SK-N-SH (cell line): ENCODE measurements at regions not wholly inside any gene's neighbourhood (a gene's known extent, or its start where the extent isn't known, plus 50 kb on each side); places are given as distances from the start of the nearest gene placed in this dataset.

Source experiments
- CTCF ChIA-PET: fragments of 300-600, 350-600 bp; formaldehyde crosslinking; extraction: SDS; loops from one replicate; lab custom pipeline; 2021; lab: Yijun Ruan, JAX
- POLR2A ChIA-PET: fragments of 350-600 bp; sonication (Branson Sonifier 250); formaldehyde crosslinking; extraction: SDS; loops from one replicate; lab custom pipeline; 2020; ENCODE audit warnings: antibody characterized with exemption, inconsistent platforms; lab: Yijun Ruan, JAX
- DNase-seq: peaks from one replicate; pipeline ENCODE4 v3.0.0; 2012
- H2AFZ ChIP-seq: fragments of 200-600 bp; sonication (generic); 2 replicates; pipeline ENCODE4 v1.8.1; 2016; ENCODE audit warnings: antibody characterized with exemption, mild to moderate bottlenecking, low read depth
- H3F3A ChIP-seq: fragments of 200-600 bp; sonication (generic); replicated peaks from 2 replicates; pipeline ENCODE3; 2016; ENCODE audit warnings: antibody characterized with exemption, mild to moderate bottlenecking; ENCODE audit not compliant: insufficient read depth
- H3K27ac ChIP-seq, 2 experiments: fragments of 200-500 bp in 1 of 2; fragments of 200-600 bp in 1 of 2; sonication (Bioruptor generic) in 1 of 2; sonication (generic), shearing (Covaris generic) in 1 of 2; 2 replicates each; pipeline versions ENCODE4 v1.5.1 to v1.6.1; 2014 to 2016; ENCODE audit warnings: low read depth in 2 of 2, inconsistent platforms in 1 of 2, low read length in 1 of 2, mild to moderate bottlenecking in 1 of 2, mixed read lengths in 1 of 2
- H3K27me3 ChIP-seq: fragments of 200-600 bp; sonication (generic), shearing (Covaris generic); 2 replicates; pipeline ENCODE4 v1.6.1; 2016; ENCODE audit warnings: mixed run types; ENCODE audit not compliant: insufficient read depth
- H3K36me3 ChIP-seq, 2 experiments: fragments of 200-500 bp in 1 of 2; fragments of 200-600 bp in 1 of 2; sonication (Bioruptor generic) in 1 of 2; sonication (generic) in 1 of 2; replicated peaks in 1 of 2; 2 replicates each; pipeline versions ENCODE3 to v1.5.1; 2014 to 2016; ENCODE audit warnings: low read length in 1 of 2, mild to moderate bottlenecking in 1 of 2; ENCODE audit not compliant: insufficient read depth in 2 of 2, control insufficient read depth in 1 of 2
- H3K4me1 ChIP-seq, 2 experiments: fragments of 200-500 bp in 1 of 2; fragments of 200-600 bp in 1 of 2; sonication (Bioruptor generic) in 1 of 2; sonication (generic), shearing (Covaris generic) in 1 of 2; 2 replicates each; pipeline versions ENCODE4 v1.5.1 to v1.6.1; 2014 to 2016; ENCODE audit warnings: low read depth in 1 of 2, low read length in 1 of 2, mixed run types in 1 of 2; ENCODE audit not compliant: insufficient read depth in 2 of 2, control insufficient read depth in 1 of 2
- H3K4me2 ChIP-seq: fragments of 200-600 bp; sonication (generic), shearing (Covaris generic); 2 replicates; pipeline ENCODE4 v1.6.1; 2017; ENCODE audit warnings: mixed run types
- H3K4me3 ChIP-seq, 2 experiments: fragments of 200-500 bp in 1 of 2; fragments of 200-600 bp in 1 of 2; sonication (Bioruptor generic) in 1 of 2; sonication (generic), shearing (Covaris generic) in 1 of 2; 2 replicates each; pipeline versions ENCODE4 v1.5.1 to v1.8.1; 2014 to 2016; ENCODE audit warnings: low read depth in 2 of 2, inconsistent platforms in 1 of 2, low read length in 1 of 2, mild to moderate bottlenecking in 1 of 2, mixed read lengths in 1 of 2, moderate library complexity in 1 of 2
- H3K79me2 ChIP-seq: fragments of 200-600 bp; sonication (generic); 2 replicates; pipeline ENCODE4 v1.8.1; 2017; ENCODE audit warnings: mild to moderate bottlenecking; ENCODE audit not compliant: insufficient read depth
- H3K9ac ChIP-seq: fragments of 200-600 bp; sonication (generic); 2 replicates; pipeline ENCODE4 v1.6.1; 2017; ENCODE audit warnings: mixed run types
- H3K9me2 ChIP-seq: fragments of 200-600 bp; sonication (generic); 2 replicates; pipeline ENCODE4 v1.6.1; 2017; ENCODE audit warnings: mixed run types
- H3K9me3 ChIP-seq: fragments of 200-600 bp; sonication (generic); 2 replicates; pipeline ENCODE4 v1.6.1; 2017; ENCODE audit warnings: mixed run types, mild to moderate bottlenecking, moderate library complexity
- H4K20me1 ChIP-seq: fragments of 200-600 bp; sonication (generic); 2 replicates; pipeline ENCODE4 v1.6.1; 2017; ENCODE audit warnings: mild to moderate bottlenecking, mixed run types; ENCODE audit not compliant: insufficient read depth
- CHD2 ChIP-seq: fragments of 150-350 bp; IDR thresholded peaks from 2 replicates; pipeline ENCODE4 v1.6.1; 2018; ENCODE audit warnings: low read length; ENCODE audit not compliant: partially characterized antibody
- FOXJ3 ChIP-seq: sonication (generic); formaldehyde crosslinking; IDR thresholded peaks from 2 replicates; pipeline ENCODE4 v1.5.1; 2020; ENCODE audit warnings: mild to moderate bottlenecking, missing genetic modification reagents
- JUND ChIP-seq: IDR thresholded peaks from 2 replicates; pipeline ENCODE4 v1.4.0; 2012
- MAX ChIP-seq: IDR thresholded peaks from 2 replicates; pipeline ENCODE4 v1.4.0; 2012; ENCODE audit warnings: low read depth
- MEF2A ChIP-seq: IDR thresholded peaks from 2 replicates; pipeline ENCODE4 v1.4.0; 2012; ENCODE audit warnings: low read depth, borderline replicate concordance
- NFIC ChIP-seq: IDR thresholded peaks from 2 replicates; pipeline ENCODE4 v1.4.0; 2012; ENCODE audit warnings: borderline replicate concordance
- NRF1 ChIP-seq: IDR thresholded peaks from 2 replicates; pipeline ENCODE4 v1.6.1; 2012; ENCODE audit warnings: low read depth, mild to moderate bottlenecking, low read length
- RAD21 ChIP-seq: IDR thresholded peaks from 2 replicates; pipeline ENCODE4 v1.6.1; 2012; ENCODE audit warnings: mild to moderate bottlenecking, low read length
- RCOR1 ChIP-seq: fragments of 150-350 bp; IDR thresholded peaks from 2 replicates; pipeline ENCODE4 v1.6.1; 2017; ENCODE audit warnings: antibody characterized with exemption, low read length
- REST ChIP-seq: IDR thresholded peaks from 2 replicates; pipeline ENCODE4 v1.6.1; 2012; ENCODE audit warnings: mild to moderate bottlenecking, low read depth, low read length, moderate library complexity
- TAF1 ChIP-seq: IDR thresholded peaks from 2 replicates; pipeline ENCODE4 v1.6.1; 2012; ENCODE audit warnings: low read depth, mild to moderate bottlenecking, low read length, moderate library complexity, borderline replicate concordance
- TCF12 ChIP-seq: IDR thresholded peaks from 2 replicates; pipeline ENCODE4 v1.4.0; 2012
- TEAD4 ChIP-seq: IDR thresholded peaks from 2 replicates; pipeline ENCODE4 v1.4.0; 2012; ENCODE audit warnings: mild to moderate bottlenecking, borderline replicate concordance; ENCODE audit not compliant: insufficient read depth
- USF1 ChIP-seq: IDR thresholded peaks from 2 replicates; pipeline ENCODE4 v1.4.0; 2012; ENCODE audit warnings: low read depth, borderline replicate concordance
- ZBTB33 ChIP-seq: IDR thresholded peaks from 2 replicates; pipeline ENCODE4 v1.4.0; 2012; ENCODE audit warnings: low read depth, borderline replicate concordance
- WGBS: methylation state at CpG from one replicate; pipeline ENCODE4 v1.1.6; 2017; ENCODE audit warnings: low lambda C conversion rate; 5-methylcytosine and 5-hydroxymethylcytosine counted together
- TF ChIP-seq, protein P1 (sequence below): fragments of 150-350 bp; IDR thresholded peaks from 2 replicates; pipeline ENCODE4 v1.6.1; 2017; ENCODE audit warnings: antibody characterized with exemption, low read length, low read depth, borderline replicate concordance

DNA sequence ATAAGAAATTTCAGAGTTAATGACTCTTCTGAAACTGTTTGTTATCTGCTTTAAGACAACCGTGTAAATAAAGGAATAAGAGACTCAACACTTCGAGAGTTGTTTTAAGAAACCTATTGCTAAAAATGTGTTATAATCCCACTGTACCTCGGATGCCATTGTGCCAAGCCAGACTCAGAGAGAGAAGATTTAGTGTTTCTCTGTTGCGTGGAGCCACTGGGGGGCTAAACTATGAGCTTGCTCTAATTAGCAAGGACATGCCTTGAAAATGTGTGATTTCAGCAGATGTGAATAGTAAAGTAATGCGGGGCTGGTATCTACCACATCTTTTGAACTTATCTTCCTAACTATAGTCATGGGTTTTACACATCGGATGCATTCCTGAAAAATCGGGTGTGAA is 56.2 kb upstream of the TARBP1 start:
- H3K36me3 ChIP-seq = no peaks in the 10 kb centered on the region
- no peaks in the 10 kb centered on the region for H3K9me2 ChIP-seq
- no peaks in the 10 kb centered on the region for H4K20me1 ChIP-seq
- ChIA-PET CTCF (interaction anchor here (1.0 to 2.8 kb wide), 2 partner anchors 10 to 548 kb away, joined by 3 to 6 read pairs; no protein-coding TSS in a partner anchor), POLR2A (interaction anchor here (2.0 kb wide), 1 partner anchor 8 kb away, joined by 13 read pairs; no protein-coding TSS in a partner anchor)
- DNase-seq = no peak
- no peak overlapping the region for H3K4me2 ChIP-seq
- H3K9me3 ChIP-seq = no peaks in the 10 kb centered on the region
- H3K27ac ChIP-seq = peak overlapping the region; percentile 95 to 99; a peak in 3 of 4 replicates
- no peak overlapping the region for H3K9ac ChIP-seq
- H3K4me3 ChIP-seq = no peak overlapping the region
- H3K27me3 ChIP-seq = no peaks in the 10 kb centered on the region
- H3F3A ChIP-seq = peaks cover 25% of the 10 kb centered on the region
- TF ChIP-seq TAF1 (no peak), RAD21 (no peak), MEF2A (no peak), TCF12 (no peak), USF1 (no peak), CHD2 (no peak), NRF1 (no peak), NFIC (no peak), ZBTB33 (no peak), JUND (no peak)
- TF ChIP-seq, protein P1, sequence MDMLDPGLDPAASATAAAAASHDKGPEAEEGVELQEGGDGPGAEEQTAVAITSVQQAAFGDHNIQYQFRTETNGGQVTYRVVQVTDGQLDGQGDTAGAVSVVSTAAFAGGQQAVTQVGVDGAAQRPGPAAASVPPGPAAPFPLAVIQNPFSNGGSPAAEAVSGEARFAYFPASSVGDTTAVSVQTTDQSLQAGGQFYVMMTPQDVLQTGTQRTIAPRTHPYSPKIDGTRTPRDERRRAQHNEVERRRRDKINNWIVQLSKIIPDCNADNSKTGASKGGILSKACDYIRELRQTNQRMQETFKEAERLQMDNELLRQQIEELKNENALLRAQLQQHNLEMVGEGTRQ = no peak
- WGBS = 93% methylated on average over 7 of the region's 7 CpGs
- no peaks in the 10 kb centered on the region for H3K79me2 ChIP-seq
- H3K4me1 ChIP-seq = peaks cover 51 to 74% of the 10 kb centered on the region in 2 experiments
- H2AFZ ChIP-seq = no peak overlapping the region

DNA sequence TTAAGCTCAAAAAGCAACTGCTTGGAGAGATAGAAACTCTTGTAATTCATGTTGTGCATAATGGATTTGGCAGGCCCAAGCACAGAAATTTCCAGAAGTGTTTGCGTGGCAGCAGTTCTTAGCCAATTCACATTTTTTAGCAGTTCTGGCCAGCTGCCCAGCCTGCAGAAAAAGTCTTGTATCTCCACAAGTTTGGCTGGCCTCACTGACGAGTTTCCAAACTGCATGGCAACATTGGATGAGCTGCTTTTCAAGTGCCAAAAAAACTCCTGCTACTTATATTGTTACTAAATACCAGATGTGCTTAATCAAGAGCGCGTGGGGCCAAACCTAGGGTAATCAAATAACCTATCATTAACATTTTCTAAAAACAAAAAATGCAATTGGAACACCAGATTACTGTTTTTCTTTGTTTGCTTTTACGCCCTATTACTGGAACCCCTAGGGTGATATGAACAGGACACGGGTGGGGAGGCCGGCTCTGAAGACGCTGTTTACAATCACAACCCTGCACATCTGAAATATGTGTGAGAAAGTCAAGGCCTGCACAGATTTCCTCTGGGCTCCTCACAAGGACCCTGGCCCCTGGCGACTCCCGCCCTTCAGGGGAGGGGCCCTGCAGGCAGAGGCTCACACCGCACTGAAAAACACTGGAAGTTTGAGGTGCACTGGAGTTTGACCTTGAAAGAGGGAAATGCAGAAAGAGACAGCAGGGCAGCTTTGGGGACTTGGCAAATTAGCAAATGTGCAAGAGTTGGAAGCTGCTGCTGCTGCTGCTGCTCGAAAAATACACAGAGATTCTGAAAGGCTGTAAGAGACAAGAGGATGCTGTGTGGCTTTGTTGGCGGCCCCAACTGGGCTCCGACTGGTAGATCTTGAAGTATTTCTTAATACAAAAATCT is 55.2 kb upstream of the TARBP1 start:
- H3K9me2 ChIP-seq = no peaks in the 10 kb centered on the region
- TF ChIP-seq RCOR1 (peak; percentile 58), REST (no peak), MAX (peak; percentile 91), TCF12 (peak; percentile 85), TEAD4 (peak; percentile 70), FOXJ3 (CRISPR knock-in tag) (peak; percentile 52; the same call in 1 of the 2 replicates), MEF2A (0 out of 2 replicates have a peak, but pooled peaks have one; percentile 11)
- TF ChIP-seq, protein P1 = no peak

More for the DNA sequence above, 55.2 kb upstream of the TARBP1 start:
- DNase-seq = peak; percentile 58
- Histone ChIP-seq H3F3A (peaks cover 25% of the 10 kb centered on the region), H3K4me1 (peaks cover 51 to 73% of the 10 kb centered on the region in 2 experiments), H3K4me3 (no peak overlapping the region), H3K27ac (peak overlapping the region; percentile 95 to 99), H3K9ac (peak overlapping the region; percentile 62), H3K79me2 (no peaks in the 10 kb centered on the region), H3K27me3 (no peaks in the 10 kb centered on the region), H2AFZ (peak overlapping the region; percentile 35; the same call in 1 of the 2 replicates), H3K4me2 (peak overlapping the region; percentile 60), H3K9me3 (no peaks in the 10 kb centered on the region), H4K20me1 (no peaks in the 10 kb centered on the region), H3K36me3 (no peaks in the 10 kb centered on the region)
- WGBS = 37% methylated on average over 14 of the region's 14 CpGs
- ChIA-PET POLR2A (interaction anchor here (0.6 to 2.0 kb wide), 4 partner anchors 9 to 76 kb away, joined by 3 to 13 read pairs (median 3); partner anchors contain the start of gene IRF2BP2), CTCF (interaction anchor here (0.7 to 2.8 kb wide), 6 partner anchors 10 to 549 kb away, joined by 3 to 14 read pairs (median 5); no protein-coding TSS in a partner anchor)
